HEK293T (cell line): ENCODE measurements at regions not wholly inside any gene's neighbourhood (a gene's known extent, or its start where the extent isn't known, plus 50 kb on each side); places are given as distances from the start of the nearest gene placed in this dataset.

Source experiments
- CTCF ChIA-PET: fragments of 350-600 bp; formaldehyde crosslinking; extraction: SDS; loops from one replicate; lab custom pipeline; 2021; ENCODE audit warnings: antibody characterized with exemption, inconsistent platforms; lab: Yijun Ruan, JAX
- POLR2A ChIA-PET: fragments of 350-600 bp; formaldehyde crosslinking; extraction: SDS; loops from one replicate; lab custom pipeline; 2020; ENCODE audit warnings: antibody characterized with exemption, inconsistent platforms; lab: Yijun Ruan, JAX
- DNase-seq: peaks from one replicate; pipeline ENCODE4 v3.0.0; 2012; ENCODE audit warnings: mixed read lengths; ENCODE audit errors: extremely low spot score
- ARNT ChIP-seq: fragments of 450-650 bp; IDR thresholded peaks from 2 replicates; pipeline ENCODE4 v1.6.1; 2017; ENCODE audit warnings: mild to moderate bottlenecking
- BHLHE40 ChIP-seq: fragments of 450-650 bp; IDR thresholded peaks from 2 replicates; pipeline ENCODE4 v1.6.1; 2016; ENCODE audit warnings: mild to moderate bottlenecking, moderate library complexity, borderline replicate concordance
- CTBP1 ChIP-seq: fragments of 450-650 bp; IDR thresholded peaks from 2 replicates; pipeline ENCODE4 v1.6.1; 2016; ENCODE audit warnings: borderline replicate concordance
- ELF4 ChIP-seq: fragments of 450-650 bp; IDR thresholded peaks from 2 replicates; pipeline ENCODE4 v1.6.1; 2017; ENCODE audit warnings: antibody characterized with exemption
- FOXA1 ChIP-seq: fragments of 450-650 bp; IDR thresholded peaks from 2 replicates; pipeline ENCODE4 v1.6.1; 2016; ENCODE audit warnings: mild to moderate bottlenecking
- FOXK2 ChIP-seq: fragments of 450-650 bp; IDR thresholded peaks from 2 replicates; pipeline ENCODE4 v1.6.1; 2016; ENCODE audit warnings: mild to moderate bottlenecking
- FOXM1 ChIP-seq: fragments of 450-650 bp; IDR thresholded peaks from 2 replicates; pipeline ENCODE4 v1.6.1; 2017; ENCODE audit warnings: mild to moderate bottlenecking, borderline replicate concordance
- HDGF ChIP-seq: fragments of 450-650 bp; IDR thresholded peaks from 2 replicates; pipeline ENCODE4 v1.6.1; 2017; ENCODE audit warnings: antibody characterized with exemption, borderline replicate concordance
- L3MBTL2 ChIP-seq: fragments of 450-650 bp; conservative IDR thresholded peaks from 2 replicates; pipeline ENCODE4 v1.6.1; 2016; ENCODE audit warnings: mild to moderate bottlenecking
- LEF1 ChIP-seq: fragments of 450-650 bp; IDR thresholded peaks from 2 replicates; pipeline ENCODE4 v1.6.1; 2017; ENCODE audit warnings: mild to moderate bottlenecking, borderline replicate concordance
- NFRKB ChIP-seq: fragments of 450-650 bp; IDR thresholded peaks from 2 replicates; pipeline ENCODE4 v1.6.1; 2016; ENCODE audit warnings: mild to moderate bottlenecking, moderate library complexity
- PKNOX1 ChIP-seq: fragments of 450-650 bp; IDR thresholded peaks from 2 replicates; pipeline ENCODE4 v1.6.1; 2016
- SP1 ChIP-seq: fragments of 450-650 bp; IDR thresholded peaks from 2 replicates; pipeline ENCODE4 v1.6.1; 2017
- SUZ12 ChIP-seq: fragments of 450-650 bp; IDR thresholded peaks from 2 replicates; pipeline ENCODE4 v1.6.1; 2016; ENCODE audit warnings: mild to moderate bottlenecking
- TARDBP ChIP-seq: fragments of 450-650 bp; IDR thresholded peaks from 2 replicates; pipeline ENCODE4 v1.6.1; 2016
- ZNF384 ChIP-seq: fragments of 450-650 bp; IDR thresholded peaks from 2 replicates; pipeline ENCODE4 v1.6.1; 2016

DNA sequence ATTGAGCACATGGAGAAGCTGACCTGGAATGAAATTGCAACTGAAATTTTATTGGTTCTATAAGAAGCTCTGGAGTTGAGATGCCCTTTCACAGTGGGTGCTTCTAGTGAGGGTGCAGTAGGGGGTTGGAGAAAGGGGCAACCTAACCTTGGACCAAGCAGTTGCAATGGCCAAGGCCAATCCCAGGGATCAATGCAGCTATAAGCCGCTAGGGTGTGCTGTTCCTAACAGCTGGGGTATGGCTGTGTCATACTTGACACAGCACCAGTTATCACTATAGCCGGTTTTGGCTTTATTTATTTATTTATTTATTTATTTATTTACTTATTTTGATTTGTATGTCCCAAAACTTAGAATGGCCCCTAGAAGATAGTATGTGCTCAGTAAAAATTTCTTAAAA, 505.9 kb downstream of the FLRT2 start:
- ChIA-PET POLR2A (no interaction called here), CTCF (interaction anchor here (0.6 kb wide), 1 partner anchor 961 kb away, joined by 3 read pairs; no protein-coding TSS in a partner anchor)
- DNase-seq: peak; percentile 31
- TF ChIP-seq ELF4: no peak
- TF ChIP-seq HDGF: no peak
- no peak for TF ChIP-seq TARDBP
- TF ChIP-seq ZNF384: no peak
- TF ChIP-seq PKNOX1: no peak
- TF ChIP-seq LEF1: no peak
- TF ChIP-seq BHLHE40: no peak
- TF ChIP-seq NFRKB: no peak
- no peak for TF ChIP-seq FOXK2
- no peak for TF ChIP-seq CTBP1
- no peak for TF ChIP-seq ARNT
- TF ChIP-seq SUZ12: no peak
- TF ChIP-seq FOXM1: no peak
- TF ChIP-seq L3MBTL2: no peak

DNA sequence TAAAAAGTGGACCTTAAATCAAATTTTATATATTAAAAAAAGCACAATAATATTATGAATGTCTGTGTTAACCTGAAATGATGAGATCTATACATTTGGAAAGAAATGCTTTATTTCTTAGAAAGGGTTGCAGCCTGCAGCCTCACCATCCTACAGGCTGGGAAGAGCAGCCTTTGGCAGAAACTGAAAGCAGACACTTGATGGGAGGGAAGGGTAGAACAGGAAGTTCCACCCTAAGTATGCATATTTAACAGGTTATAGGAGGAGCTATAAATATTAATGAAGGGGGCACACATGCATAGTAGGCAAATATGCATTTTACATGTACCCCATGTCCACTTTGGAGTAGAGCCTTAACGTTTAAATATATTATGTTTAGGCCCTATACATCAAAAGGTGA, 498.0 kb downstream of the FLRT2 start:
- no peak for DNase-seq
- CTCF ChIA-PET: no interaction called here
- no peak for TF ChIP-seq CTBP1
- TF ChIP-seq FOXM1: no peak
- TF ChIP-seq SUZ12: no peak
- no peak for TF ChIP-seq TARDBP
- TF ChIP-seq FOXK2: no peak
- no peak for TF ChIP-seq L3MBTL2
- POLR2A ChIA-PET: no interaction called here

DNA sequence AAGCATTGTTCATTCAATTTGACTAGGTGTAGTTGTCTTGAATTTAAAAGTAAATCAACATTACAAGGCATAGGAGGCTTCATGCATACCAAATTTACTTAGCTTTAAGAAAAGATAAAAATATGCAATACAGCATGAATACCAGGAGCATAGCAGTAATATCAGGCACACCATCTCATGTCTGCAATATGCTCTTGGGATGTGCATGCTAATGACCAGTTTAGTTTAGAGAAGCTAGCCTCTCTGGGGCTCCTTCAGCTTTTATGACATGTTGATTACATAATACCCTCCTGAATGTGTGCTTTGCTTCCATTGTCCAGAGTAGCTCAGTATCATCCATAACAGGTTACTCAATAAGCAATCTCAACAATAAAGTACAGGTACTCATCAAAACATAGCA, 497.2 kb downstream of the FLRT2 start:
- POLR2A ChIA-PET: no interaction called here
- no peak for TF ChIP-seq ARNT
- TF ChIP-seq SUZ12: no peak
- TF ChIP-seq PKNOX1: no peak
- TF ChIP-seq L3MBTL2: no peak
- no peak for TF ChIP-seq CTBP1
- TF ChIP-seq HDGF: no peak
- TF ChIP-seq FOXK2: no peak
- no peak for TF ChIP-seq FOXM1
- no peak for TF ChIP-seq ZNF384
- TF ChIP-seq SP1: no peak
- TF ChIP-seq NFRKB: no peak
- TF ChIP-seq TARDBP: no peak
- no peak for TF ChIP-seq BHLHE40
- no peak for TF ChIP-seq FOXA1
- TF ChIP-seq LEF1: no peak
- no peak for TF ChIP-seq ELF4
- CTCF ChIA-PET: no interaction called here
- no peak for DNase-seq

- no peak for DNase-seq
- CTCF ChIA-PET: no interaction called here
- TF ChIP-seq FOXM1: no peak
- TF ChIP-seq NFRKB: no peak
- TF ChIP-seq SP1: no peak
- no peak for TF ChIP-seq PKNOX1
- no peak for TF ChIP-seq CTBP1
- no peak for TF ChIP-seq HDGF
- TF ChIP-seq FOXK2: no peak
- no peak for TF ChIP-seq FOXA1
- no peak for TF ChIP-seq ELF4
- no peak for TF ChIP-seq TARDBP
- no peak for TF ChIP-seq LEF1
- TF ChIP-seq ARNT: no peak
- POLR2A ChIA-PET: no interaction called here
Measured at GRCh38 chr14:86022031-86022629, 492.2 kb downstream of the FLRT2 start.

- DNase-seq: no peak
- CTCF ChIA-PET: no interaction called here
- TF ChIP-seq HDGF: no peak
- no peak for TF ChIP-seq FOXM1
- no peak for TF ChIP-seq FOXA1
- TF ChIP-seq PKNOX1: no peak
- TF ChIP-seq ARNT: no peak
- no peak for TF ChIP-seq L3MBTL2
- TF ChIP-seq CTBP1: no peak
- TF ChIP-seq SUZ12: no peak
- no peak for TF ChIP-seq SP1
- no peak for TF ChIP-seq ELF4
- no peak for TF ChIP-seq TARDBP
- TF ChIP-seq NFRKB: no peak
- no peak for TF ChIP-seq BHLHE40
- no peak for TF ChIP-seq FOXK2
- POLR2A ChIA-PET: no interaction called here
Measured at GRCh38 chr14:86020841-86021240, 490.9 kb downstream of the FLRT2 start.

DNA sequence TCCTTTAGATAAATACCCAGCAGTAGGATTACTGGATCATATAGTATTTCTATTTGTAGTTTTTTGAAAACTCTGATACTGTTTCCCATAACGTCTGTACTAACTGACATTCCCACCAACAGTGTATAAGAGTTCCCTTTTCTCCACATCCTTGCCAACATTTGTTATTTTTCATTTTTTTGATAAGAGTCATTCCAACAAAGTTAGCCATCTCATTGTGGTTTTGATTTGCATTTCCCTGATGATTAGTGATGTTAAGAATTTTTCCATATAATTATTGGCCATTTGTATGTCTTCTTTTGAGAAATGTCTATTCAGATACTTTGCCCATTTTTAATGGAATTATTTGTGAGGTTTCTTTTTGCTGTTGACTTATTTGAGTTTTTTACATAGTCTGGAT, 486.0 kb downstream of the FLRT2 start:
- POLR2A ChIA-PET: no interaction called here
- CTCF ChIA-PET: no interaction called here
- TF ChIP-seq ELF4: no peak
- TF ChIP-seq SUZ12: no peak
- TF ChIP-seq BHLHE40: no peak
- no peak for TF ChIP-seq LEF1
- no peak for TF ChIP-seq FOXK2
- TF ChIP-seq L3MBTL2: no peak
- no peak for TF ChIP-seq ZNF384
- no peak for TF ChIP-seq FOXM1
- no peak for DNase-seq
